ENCODE measurements at regions not wholly inside any gene's neighbourhood (a gene's known extent, or its start where the extent isn't known, plus 50 kb on each side); places are given as distances from the start of the nearest gene placed in this dataset.

DNA sequence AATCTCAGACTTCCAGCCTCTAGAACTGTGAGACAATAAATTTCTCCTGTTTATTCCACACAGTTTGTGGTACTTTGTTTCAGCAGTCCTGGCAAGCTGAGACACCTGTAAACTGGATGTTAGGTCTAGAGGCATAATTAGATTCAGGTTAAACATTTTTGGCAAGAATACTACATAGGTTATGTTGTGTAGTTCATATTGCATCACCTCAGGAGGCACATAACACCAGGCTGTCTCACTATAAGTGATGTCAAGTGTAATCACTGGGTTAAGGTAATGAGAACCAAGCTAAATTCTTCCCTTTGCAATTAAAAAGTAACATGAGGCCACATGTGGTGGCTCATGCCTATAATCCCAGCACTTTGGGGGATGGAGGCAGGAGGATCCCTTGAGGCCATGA, 214.2 kb downstream of the ZNF674 start:
- Mint-ChIP-seq H3K36me3 (ENCODE audit: insufficient read depth in 1 of 3, low read depth in 3 of 3) (peaks cover 3 to 6% (median 5%) of the 10 kb centered on the region in 3 experiments; a peak in 6 of 7 replicates), H3K4me3 (no peak overlapping the region), H3K9me3 (peaks cover 55 to 69% of the 10 kb centered on the region in 2 experiments), H3K27me3 (ENCODE audit: low read depth) (no peaks in the 10 kb centered on the region), H3K4me1 (peaks cover 36 to 44% of the 10 kb centered on the region in 2 experiments), H3K27ac (no peak overlapping the region)
- Histone ChIP-seq H3K14ac (ENCODE audit: insufficient read depth, low read length) (no peak overlapping the region), H3K4ac (ENCODE audit: low read depth, low read length) (no peak overlapping the region), H3K27ac (ENCODE audit: insufficient read length, low read depth, low read length) (no peak overlapping the region), H3T11ph (ENCODE audit: low read length) (no peak overlapping the region), H2BK5ac (ENCODE audit: insufficient read length, low read length) (no peak overlapping the region), H2BK120ac (ENCODE audit: low read depth, low read length, poor library complexity, severe bottlenecking) (no peak overlapping the region), H2BK12ac (ENCODE audit: insufficient read length, low read depth, low read length) (no peak overlapping the region), H3K79me2 (ENCODE audit: insufficient read depth, low read length) (no peaks in the 10 kb centered on the region; the same call in 1 of the 2 replicates), H4K8ac (replicated peaks; ENCODE audit: insufficient read length, low read depth, low read length) (no peak overlapping the region), H2BK20ac (ENCODE audit: low read depth, low read length, poor library complexity, severe bottlenecking) (no peak overlapping the region), H3K79me1 (ENCODE audit: insufficient read depth, low read depth, low read length, poor library complexity, severe bottlenecking) (no peaks in the 10 kb centered on the region), H3K18ac (ENCODE audit: insufficient read length, low read depth, low read length) (no peak overlapping the region), H4K91ac (ENCODE audit: insufficient read length, low read depth, low read length) (no peak overlapping the region), H3K23ac (ENCODE audit: insufficient read length, low read depth, low read length) (no peak overlapping the region), H3K4me2 (ENCODE audit: insufficient read depth, insufficient read length, low read length) (no peak overlapping the region), H3K23me2 (ENCODE audit: insufficient read length, low read depth, low read length, poor library complexity, severe bottlenecking) (no peaks in the 10 kb centered on the region), H3K56ac (ENCODE audit: insufficient read length, low read depth, low read length) (no peak overlapping the region), H2AFZ (ENCODE audit: low read length) (no peak overlapping the region), H3K9me3 (ENCODE audit: control insufficient read depth, low read depth, low read length) (no peaks in the 10 kb centered on the region), H4K20me1 (ENCODE audit: control insufficient read depth, insufficient read depth, insufficient read length) (no peaks in the 10 kb centered on the region), H3K27me3 (ENCODE audit: insufficient read depth, low read length) (no peaks in the 10 kb centered on the region), H2BK15ac (ENCODE audit: low read depth, low read length) (no peak overlapping the region), H3K9ac (ENCODE audit: extremely low read depth, insufficient read length, low read length) (no peak overlapping the region), H4K5ac (ENCODE audit: insufficient read length, low read depth, low read length) (no peak overlapping the region), H2AK5ac (ENCODE audit: insufficient read length, low read length) (no peak overlapping the region), H3K4me1 (ENCODE audit: insufficient read depth, low read length) (peaks cover 8% of the 10 kb centered on the region; the same call in 1 of the 2 replicates)
- TF ChIP-seq CTCF (conservative IDR thresholded peaks at IDR 0.05) = no peak
- no peak for DNase-seq
